AG08396 (cell line): ENCODE measurements at regions not wholly inside any gene's neighbourhood (a gene's known extent, or its start where the extent isn't known, plus 50 kb on each side); places are given as distances from the start of the nearest gene placed in this dataset.
"Not testable (repeated sequence)": the region's sequence is repeated elsewhere in the genome, so short reads cannot be mapped to it uniquely, and the experiment has no call there.

Source experiments
- DNase-seq: peaks from one replicate; pipeline ENCODE4 v3.0.0; 2012; ENCODE audit warnings: low spot score, mixed read lengths

DNA sequence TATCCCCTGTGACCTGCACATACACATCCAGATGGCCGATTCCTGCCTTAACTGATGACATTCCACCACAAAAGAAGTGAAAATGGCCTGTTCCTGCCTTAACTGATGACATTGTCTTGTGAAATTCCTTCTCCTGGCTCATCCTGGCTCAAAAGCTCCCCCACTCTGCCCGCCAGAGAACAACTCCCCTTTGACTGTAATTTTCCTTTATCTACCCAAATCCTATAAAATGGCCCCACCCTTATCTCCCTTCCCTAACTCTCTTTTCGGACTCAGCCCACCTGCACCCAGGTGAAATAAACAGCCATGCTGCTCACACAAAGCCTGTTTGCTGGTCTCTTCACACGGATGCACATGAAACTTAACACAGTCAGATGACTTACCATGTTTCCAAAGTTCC, 403.8 kb downstream of the TBC1D32 start:
- not testable (repeated sequence) for DNase-seq

DNA sequence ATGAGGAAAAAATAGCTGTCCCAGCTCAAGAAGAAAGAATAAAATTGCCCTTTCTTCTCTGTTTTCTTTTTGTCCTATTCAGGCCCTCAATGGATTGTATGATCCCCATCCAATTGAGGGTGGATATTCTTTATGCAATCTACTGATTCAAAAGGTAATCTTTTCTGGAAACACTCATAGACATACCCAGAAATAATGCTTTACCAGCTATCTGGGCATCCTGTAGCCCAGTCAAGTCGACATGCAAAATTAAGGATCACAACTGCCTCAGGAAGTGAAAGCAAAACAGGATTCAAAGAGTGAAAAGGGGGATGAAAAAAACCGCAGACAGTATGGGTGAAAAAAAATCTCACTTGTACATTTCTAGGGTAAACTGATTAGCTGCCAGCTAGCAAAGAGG, 410.1 kb downstream of the TBC1D32 start:
- DNase-seq = no peak

DNA sequence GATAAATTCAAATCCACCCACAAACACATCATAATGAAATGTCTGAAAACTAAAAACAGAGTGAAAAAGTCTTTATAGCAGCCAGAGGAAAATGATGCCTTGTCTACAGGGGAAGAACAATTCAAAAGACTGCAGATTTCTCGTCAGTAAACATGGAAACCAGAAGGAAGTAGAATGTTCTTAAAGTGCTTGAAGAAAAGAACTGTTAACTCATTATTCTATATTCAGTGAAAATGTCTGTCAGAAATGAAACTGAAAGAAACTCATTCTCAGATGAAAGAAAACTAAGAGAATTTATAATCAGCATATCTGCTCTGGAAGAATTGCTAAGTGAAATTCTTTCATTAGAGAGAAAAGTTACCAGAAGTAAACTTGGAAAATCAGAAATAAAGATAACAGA, 416.1 kb downstream of the TBC1D32 start:
- no peak for DNase-seq

DNA sequence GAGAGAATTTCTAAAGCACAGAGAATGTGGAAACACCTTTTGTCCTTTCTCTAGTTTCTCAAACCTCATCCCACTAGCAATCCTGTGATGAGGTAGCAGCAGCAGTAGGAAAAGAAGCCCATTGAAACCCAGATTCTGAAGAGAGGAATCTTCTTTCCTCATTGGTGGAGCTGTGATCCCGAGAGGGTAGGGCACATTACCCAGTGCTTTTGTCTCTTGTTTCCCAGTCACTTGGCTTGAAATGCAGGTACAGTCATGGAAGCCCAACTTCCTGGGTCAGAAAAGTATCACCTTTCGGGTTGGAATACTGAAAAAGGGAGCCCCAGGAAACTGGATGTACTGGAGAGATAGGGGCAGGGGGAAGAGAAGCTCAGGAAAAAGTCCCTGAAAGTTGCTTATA, 417.4 kb downstream of the TBC1D32 start:
- no peak for DNase-seq

DNA sequence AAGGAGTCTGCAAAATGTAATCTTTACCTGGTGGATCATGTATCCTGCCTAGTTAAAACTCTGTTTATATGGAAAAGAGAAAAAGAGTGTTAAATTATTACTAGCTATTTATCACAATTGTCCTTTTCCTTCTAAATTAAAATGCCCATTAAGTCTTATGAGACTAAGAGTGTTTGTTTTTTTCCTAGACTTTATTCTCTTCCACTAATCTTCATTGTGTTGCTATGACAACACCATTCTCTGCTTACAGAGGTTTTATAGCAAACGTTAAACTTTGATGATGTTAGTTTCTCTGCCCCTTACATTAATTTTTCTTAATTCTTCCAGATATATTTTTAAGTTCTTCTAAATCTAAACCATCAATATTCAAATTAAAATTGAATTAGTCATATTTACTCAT, 420.8 kb downstream of the TBC1D32 start:
- DNase-seq = no peak

DNA sequence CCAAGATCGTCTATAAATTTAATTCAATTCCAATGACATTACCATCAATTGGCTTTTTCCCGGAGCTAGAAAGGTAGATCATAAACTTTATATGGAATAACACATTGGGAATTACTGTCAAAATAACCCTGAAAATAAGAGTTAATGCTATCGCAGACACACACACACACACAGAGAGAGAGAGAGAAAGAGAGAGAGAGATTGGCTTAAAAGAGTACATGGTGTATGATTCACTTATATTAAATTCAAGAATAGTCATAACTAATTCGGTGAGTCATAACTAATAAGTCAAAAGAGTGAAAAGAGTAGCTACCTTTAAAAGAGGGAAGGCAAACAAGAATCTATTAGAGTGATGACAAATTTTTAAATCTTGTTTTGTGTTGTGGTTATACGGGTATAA, 425.5 kb downstream of the TBC1D32 start:
- DNase-seq = no peak

DNA sequence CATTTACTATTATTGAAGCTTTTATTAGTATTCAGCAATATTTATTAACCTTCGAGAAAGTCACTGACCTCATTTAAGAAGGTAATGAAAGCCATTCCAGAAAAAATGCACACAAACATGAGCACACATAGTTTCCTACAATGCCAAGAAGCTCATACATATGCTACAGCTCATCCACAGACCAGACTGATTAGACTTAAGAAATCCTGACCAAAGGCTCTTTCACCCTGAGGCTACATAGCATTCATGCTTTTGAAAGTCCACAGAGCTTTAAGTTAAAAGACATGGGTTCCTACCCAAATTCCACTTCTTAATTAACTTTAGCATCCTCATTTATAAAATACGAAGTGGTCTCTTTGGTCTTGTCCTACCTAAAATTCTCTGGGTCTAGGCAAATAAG, 430.4 kb downstream of the TBC1D32 start:
- no peak for DNase-seq

DNA sequence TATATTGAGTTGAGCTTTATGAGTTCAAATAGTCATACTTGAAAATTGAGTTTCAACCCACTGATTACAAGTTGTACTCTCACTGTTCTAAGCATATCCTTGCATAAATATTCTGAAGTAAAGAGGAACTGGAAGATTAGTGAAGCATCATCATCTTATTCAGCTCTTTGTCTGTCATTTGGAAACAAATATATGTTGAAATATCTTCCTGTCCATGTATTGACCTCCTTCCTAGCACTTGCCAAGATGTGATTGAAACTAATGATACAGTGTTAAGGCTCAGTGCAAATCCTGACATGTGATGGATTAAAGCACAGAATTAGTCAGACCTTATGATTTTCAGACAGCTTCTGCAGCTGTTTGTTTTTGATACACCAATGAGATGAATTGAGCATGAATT, 434.3 kb downstream of the TBC1D32 start:
- DNase-seq = no peak

DNA sequence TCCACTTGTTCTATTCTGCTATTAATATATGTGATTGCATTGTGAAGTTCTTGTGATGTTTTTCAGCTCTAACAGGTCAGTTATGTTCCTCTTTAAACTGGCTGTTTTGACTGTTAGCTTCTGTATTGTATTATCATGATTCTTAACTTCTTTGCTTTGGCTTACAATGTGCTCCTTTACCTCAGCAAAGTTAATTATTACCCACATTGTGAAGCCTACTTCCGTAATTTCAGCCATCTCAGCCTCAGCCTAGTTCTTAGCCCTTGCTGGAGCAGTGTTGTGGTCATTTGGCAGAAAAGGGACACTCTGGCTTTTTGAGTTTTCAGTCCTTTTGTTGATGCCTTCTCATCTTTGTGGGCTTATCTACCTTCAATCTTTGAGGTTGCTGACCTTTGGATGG, 440.2 kb downstream of the TBC1D32 start:
- DNase-seq = no peak

DNA sequence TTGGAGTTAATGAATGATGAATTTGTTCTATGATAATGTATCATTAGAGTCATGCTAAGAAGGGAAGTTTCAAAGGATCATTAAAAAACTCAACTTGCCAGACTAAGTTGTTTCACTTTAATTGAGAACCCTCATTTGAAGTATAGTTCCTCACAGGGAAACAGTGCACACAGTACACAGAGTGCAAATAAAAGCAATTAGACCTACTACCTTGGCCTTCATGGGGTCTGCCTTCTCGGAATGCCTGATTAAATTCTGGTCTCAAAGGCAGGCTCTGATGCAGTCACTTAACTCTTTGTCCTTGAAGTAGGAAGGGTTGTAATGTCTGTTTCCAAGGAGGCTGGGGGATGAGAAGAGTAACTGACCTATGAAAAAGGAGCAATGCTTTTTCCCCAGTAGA, 457.3 kb downstream of the TBC1D32 start:
- DNase-seq = no peak

DNA sequence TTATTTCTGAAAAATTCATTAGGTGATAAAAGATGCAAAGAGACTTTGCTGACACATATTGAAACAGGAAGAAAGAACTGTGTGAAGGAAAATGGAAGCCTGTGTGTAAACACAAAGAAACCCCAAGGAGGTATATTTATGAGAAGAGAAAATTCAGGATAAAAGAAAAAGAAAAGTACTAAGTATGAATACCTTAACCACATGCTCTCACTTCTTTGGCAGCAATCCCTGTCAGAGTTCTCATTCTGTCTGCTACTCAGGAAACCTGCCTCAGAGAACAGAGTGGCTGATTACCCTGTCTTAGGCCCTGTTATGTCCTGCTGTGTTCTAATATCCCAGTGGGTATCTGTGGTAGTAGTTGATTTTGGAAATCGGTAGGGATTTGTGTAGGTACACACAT, 457.9 kb downstream of the TBC1D32 start:
- no peak for DNase-seq

DNA sequence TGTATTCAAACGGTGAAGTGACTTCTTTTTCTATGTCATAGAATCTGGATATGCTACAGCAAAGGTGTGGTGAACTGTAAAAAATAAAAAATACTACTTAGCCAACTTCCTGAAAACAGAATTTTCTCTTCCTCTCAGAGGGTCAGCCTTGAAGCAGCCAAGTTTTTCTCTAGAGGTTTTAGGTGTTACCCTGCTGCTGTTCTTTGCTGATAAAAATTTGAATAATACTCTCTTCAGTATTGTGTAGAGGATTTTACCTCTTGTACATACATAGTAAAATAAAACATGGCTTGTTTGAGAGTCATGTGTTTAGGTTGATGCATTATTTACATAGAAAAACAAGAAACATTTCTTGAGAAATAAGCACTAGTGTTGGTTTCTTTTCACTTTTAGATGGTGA, 458.4 kb downstream of the TBC1D32 start:
- DNase-seq = no peak

DNA sequence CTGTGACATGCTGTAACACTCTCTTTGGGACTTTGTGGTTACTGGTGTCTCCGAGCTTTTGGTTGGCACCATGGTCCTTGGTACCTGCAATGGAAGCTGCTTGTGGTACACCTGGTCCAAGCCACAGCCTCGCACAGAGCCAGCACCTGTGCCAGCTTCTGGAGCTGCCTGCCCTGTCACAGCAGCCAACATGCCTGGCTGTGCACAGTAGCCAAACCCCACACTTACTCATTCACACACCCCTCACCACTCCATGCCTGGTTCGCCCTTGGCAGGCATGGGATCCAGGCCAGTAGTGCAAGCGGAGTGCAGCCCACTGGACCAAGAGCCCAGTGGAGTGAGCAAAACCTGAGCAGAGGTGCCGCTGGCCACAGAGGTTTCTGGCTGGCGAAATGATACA, 459.9 kb downstream of the TBC1D32 start:
- no peak for DNase-seq

DNA sequence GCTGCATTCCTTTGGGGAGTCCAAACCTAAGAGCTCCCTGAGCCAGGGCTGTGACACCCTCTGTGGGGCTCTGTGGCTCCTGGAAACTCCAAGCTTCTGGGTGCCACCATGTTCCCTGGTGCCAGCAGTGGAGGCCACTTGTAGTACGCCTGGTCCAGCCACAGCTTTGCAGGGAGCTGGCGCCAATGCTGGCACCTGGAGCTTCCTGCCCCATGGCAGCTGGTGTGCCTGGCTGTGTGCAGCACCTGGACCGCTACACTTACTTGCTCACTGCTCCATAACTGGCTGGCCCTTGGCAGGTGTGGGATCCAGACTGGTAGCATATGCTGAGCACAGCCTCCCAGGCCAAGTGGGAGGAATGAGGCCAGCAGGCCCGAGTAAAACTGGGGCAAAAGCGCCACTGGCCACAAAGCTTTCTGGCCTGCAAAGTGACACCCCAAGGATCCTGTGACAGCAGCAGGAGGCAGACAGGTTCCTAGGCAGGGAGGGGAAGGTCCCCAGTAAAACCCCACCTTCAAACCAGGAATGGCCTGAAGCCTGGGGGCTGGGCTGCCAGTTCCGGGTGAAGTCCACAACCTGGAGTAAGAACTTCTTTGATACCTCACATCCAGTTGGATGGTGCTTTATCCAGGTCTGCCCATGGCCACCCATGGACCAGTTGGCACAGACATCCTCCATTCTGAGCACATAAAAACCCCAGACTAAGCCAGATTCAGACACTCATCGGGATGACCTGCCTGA, 461.0 kb downstream of the TBC1D32 start:
- DNase-seq = no peak

DNA sequence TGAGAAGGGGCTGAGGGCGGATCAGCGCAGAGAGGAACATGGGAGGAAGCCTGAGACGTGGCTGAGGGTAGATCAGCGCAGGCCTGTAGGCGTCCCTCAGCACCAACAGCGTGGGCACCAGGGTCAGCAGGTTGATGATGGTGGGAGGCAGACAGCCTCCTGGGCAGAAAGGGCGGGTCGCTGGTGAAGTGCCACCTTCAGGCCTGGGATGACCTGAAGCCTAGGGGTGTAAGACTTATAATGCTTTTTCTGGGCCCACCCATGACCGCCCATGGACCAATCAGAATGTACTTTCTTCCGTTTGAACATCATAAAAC, 462.1 kb downstream of the TBC1D32 start:
- DNase-seq = no peak

DNA sequence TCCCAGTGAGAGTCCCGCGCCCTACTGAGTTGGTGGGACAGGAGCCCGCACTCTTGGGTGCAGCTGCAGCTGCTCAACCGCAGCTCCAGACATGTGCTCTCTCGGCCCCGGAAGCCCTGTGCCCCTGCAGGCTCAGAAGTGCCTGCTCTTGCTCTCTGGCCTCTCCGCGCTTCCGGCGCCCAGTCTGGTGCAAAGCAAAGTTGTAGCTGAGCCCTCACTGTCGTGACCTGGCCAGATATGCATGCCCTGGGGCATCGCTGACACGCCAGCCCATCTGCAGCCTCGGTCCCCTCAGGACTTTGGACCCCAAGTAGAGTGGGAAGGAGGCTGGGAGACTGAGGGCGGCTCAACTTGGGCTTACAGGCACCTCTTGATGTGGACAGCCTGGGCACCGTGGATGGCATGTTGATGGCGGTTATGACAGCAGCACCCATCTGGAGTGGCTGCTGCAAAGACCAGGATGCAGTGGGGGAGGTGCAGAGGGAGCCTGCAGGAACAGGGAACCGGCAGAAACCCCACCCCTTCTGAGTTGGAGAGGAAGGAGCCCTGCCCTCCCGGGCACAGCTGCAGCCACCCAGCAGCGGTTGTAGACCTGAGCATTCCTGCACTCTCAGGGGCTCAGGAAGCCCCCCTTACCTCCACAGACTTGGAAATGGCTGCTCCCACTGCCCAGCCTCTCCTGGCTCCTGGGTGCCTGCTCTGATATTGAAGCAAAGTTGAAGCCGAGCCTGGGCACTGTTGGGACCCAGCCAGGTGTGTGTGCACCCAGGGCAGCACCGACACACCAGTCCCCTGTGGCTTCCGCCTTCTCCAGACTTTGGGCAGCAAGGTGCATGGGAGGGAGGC, 462.6 kb downstream of the TBC1D32 start:
- DNase-seq = no peak

DNA sequence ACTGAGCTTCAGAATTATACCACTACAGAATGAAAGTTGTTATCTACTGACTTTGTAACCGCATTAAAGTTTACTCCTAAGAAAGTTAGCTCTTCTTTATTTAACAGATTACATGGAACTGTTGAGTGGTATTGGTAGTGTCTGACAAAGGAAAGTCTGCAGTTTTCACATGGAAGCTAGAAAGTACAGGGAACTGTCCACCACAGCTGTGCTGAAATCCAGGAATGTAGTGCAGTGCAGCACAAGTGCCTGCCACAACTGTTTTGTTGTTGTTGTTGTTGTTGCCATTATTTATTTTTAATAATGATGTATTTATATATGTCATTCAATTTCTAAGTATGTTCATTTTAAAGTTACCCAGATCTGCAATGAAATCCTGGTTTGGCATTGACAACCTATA, 464.9 kb downstream of the TBC1D32 start:
- no peak for DNase-seq

DNA sequence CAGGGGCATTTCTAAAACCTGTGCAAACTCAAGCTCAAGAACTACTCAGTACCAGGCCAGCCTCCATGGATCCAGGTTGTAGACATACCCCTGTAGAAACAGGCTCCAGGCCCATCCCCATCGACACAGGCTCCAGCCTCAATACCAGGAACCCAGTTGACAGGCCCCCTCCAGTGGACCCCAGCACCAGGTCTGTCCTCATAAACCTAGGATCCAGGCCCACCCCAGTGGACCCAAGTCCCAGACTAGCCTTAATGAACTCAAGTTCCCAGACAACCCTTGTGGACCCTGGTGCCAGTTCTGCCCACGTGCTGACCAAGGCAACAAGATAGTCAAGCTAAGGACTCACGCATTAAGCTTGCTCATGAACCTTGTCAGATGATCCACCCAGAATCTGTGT, 476.9 kb downstream of the TBC1D32 start:
- no peak for DNase-seq

DNA sequence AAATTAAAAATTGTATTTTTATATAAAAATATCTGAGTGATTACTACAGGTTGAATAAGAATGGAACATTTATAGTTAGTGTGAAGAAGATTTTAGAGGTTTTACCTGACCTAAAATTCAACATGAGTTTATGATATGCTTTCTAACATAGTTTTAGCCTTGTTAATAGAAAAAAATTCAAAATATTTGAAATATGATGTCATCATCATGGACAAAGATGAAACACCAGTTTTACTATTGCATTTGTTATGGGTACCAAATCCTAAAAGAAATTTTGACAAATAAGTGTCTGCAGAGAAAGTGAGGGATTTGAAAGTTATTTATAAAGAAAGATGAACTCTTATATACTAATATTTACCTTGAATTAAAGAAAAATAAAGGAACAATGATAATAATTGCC, 479.7 kb downstream of the TBC1D32 start:
- DNase-seq = no peak

DNA sequence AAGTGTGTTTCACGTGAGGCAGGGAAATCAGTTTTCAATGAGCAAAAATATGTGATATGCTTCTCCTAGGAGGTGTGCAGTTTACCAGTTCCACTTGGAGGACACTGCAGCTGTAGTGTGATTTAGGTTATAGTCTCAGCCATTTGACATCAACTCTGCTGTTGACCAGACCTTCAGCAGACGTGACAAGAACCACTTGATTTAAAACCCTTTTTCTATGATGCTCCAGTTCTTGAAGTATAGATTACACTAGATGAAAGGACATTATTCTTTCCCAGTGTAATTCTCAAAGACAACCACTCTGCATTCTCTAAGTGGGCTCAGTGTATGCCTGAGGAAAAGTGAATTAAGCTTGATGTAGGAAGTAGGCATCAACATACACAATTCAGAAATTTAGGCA, 480.8 kb downstream of the TBC1D32 start:
- DNase-seq = no peak

DNA sequence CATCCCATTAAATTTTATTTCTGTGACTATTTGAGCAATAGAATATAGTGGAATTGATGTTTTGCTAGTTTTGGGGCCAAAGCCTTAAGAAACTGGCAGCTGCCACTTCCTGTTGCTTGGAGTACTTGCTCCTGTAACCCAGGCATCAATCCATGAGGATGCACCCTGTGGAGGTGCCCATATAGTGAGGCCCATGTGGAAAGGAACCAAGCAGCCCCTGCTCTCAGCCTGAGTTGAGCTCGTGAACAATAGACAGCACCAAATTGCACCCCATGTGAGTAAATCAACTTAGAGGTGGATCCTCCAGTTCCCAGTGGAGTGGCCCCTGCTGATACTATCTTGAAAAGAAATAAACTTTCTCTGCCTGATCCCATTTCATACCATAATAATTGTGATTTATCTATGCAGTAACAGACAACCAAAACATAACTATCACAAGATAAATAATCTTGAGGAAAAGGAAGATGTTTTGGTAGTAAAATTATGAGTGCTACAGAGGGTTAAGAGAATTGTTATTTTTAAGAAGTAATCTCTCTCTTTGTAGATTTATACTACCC, 481.9 kb downstream of the TBC1D32 start:
- no peak for DNase-seq

DNA sequence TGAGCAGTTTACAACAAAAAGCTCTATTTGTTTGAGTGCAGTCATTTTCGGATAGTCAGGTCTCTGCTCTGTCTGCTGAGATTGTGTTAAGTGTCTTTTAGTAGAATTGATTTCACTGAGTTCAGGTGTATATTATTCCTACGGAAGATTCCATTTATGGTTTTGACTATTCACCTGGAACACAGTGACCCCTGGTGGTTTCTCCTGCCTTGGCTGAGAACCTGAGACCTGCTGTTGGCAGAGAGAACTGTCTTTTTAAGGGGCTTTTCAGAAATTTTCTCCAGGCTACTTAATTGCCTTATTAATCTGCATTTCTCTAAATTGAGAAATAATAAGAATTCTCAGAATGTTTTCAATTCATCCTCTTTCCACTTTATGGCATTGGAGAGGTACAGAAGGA, 508.0 kb downstream of the TBC1D32 start:
- DNase-seq = no peak

DNA sequence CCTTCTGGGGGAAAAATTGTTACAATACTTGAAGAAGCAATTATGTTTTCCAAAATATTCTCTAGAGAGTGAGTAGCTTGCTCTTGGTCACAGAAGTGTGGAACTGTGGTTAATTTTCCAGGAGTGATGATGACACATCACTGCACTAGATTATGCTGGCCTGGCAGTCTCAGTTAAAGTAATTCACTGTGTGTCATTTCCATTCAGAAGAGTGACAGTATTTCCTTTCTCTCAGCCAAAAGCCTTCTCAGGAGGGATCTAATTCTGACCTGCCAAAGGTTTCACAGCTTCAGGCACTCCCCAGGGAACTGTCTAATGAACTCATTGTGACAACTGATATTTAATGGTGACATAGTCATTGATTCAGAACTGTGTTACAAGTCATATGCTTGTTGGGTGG, 517.5 kb downstream of the TBC1D32 start:
- no peak for DNase-seq

DNA sequence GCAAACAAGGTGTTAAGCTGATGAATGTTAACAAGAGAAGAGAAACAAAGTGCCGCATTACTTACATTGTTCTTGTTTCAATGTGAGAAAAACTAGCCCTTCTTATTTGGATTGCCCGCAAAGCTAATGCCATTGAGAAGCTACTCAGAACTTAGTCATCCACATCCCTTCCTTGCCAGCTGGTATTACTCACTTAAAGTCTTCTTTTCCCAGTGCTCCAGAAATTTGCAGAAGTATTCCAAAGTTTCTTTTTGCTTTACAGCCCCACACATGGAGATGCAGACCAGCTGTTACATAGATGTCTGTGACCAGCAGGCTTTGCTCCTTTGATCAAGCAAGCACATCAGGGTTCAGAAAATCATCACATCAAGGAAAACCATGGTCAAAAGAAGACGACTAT, 529.0 kb downstream of the TBC1D32 start:
- DNase-seq = no peak
